NOMO-1 (cell line): ENCODE measurements at regions not wholly inside any gene's neighbourhood (a gene's known extent, or its start where the extent isn't known, plus 50 kb on each side); places are given as distances from the start of the nearest gene placed in this dataset.

ENCODE experiments used
- DNase-seq, 2 experiments: peaks; one replicate each; lab custom pipeline; 2025; ENCODE audit not compliant: unreplicated experiment in 2 of 2; lab: John Stamatoyannopoulos, UW

DNA sequence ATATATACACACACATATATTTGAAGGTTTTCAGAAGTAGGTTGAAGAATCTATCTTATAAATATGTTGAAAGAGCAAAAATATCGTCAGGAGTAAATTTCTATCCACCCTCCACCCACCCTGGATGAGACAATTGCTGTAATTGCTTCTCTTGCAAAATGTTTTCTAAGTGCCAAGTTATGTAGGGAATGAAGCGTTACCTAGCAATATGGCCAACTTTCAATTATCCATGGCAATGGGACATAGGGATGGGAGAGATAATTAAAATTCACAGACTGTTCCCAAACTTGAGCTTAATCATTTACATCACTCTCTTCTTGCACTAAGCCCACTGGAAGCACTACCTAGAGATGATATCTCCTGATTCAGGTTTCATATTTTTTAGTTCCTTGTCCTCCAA is 806.2 kb upstream of the RAG2 start:
- no peak for DNase-seq

- DNase-seq: no peak
Observed at GRCh38 chr11:37402663-37403062, 804.6 kb upstream of the RAG2 start.

DNA sequence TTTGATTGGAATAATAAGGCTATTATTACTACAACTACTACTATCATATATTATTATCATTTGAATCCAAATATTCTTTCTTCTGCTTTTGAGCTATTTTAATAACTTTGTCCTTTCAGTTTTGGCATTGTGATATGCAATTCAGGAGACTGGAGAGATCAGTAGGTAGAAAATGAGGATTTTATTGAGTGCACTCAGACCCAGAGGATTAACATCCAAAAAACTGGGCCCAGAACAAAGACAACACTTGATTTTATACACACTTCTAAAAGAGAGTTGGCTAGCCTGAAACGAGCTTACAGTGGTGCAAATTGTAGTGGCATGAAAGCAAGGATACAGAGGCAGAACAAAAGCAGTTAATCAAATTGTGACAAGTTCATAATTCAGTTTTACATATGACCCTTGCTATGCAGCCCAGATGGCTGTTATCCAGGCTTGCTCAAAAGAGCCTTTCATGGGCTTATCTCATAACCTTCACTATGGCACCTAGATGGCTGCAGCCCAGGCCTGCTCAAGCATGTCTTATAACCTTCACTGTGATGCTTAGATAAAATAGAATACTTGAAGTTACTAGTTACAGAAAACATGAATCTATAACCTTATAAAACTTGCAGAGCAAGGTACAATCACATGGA is 796.3 kb upstream of the RAG2 start:
- DNase-seq: no peak

- no peak for DNase-seq
Observed at GRCh38 chr11:37391615-37392014, 793.6 kb upstream of the RAG2 start.

GRCh38 chr11:37390576-37391083 is 792.6 kb upstream of the RAG2 start:
- DNase-seq: no peak

DNA sequence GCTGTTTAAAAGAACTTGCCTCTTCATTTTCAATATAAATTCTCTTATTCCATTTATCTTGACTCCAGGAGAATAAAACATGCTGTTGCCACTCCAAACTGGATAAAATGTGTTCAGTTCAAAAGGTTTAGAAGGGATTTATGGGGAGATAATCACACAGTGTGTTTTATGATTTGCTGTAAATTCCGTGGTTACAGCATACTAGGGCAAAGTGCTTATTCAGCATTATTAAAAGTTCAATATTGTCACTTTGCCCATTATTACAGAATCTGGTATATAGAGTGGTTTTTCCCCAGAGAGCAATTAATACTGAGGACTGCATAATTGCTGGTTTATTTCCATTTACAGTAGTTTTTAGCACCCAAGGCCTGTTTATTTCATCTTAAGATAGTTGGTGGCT is 780.9 kb upstream of the RAG2 start:
- DNase-seq: no peak

DNA sequence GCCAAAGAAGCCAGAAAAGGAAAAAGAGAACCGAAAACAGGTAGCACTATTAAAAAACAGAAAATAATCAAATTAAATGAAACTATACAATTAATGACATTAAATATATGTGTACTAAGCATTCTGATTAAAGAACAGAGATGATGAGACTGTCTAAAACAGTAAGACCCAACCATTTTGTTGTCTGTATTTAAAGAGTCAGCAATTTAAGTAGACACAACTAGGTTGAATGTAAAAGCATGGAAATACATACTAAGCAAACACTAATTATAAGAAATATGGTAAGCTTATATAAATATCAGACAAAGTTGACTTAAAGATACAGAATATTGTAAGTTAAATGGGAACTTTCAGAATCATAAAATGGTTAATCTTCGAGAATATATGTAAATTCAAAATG is 774.6 kb upstream of the RAG2 start:
- no peak for DNase-seq

- DNase-seq: no peak
Observed at GRCh38 chr11:37371346-37371970, 773.4 kb upstream of the RAG2 start.

DNA sequence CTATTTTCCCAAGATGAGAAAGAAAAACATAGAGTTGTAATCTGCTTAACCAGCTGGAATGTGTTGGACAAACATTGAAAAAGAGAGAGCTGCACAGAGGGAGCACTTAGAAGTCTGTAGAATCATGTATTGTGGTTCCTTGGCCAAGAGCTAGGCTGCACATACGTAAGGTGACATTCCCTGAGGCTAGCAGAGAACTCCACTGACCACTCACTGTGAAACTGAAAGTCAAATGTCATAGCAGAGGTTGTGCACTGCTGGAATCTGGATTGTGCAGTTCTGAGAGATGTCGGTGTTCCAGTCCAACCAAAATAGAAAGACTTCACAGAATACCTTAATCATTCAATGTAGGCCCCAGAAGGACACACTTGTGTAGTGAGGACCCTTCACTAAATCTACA is 772.8 kb upstream of the RAG2 start:
- DNase-seq: no peak

DNA sequence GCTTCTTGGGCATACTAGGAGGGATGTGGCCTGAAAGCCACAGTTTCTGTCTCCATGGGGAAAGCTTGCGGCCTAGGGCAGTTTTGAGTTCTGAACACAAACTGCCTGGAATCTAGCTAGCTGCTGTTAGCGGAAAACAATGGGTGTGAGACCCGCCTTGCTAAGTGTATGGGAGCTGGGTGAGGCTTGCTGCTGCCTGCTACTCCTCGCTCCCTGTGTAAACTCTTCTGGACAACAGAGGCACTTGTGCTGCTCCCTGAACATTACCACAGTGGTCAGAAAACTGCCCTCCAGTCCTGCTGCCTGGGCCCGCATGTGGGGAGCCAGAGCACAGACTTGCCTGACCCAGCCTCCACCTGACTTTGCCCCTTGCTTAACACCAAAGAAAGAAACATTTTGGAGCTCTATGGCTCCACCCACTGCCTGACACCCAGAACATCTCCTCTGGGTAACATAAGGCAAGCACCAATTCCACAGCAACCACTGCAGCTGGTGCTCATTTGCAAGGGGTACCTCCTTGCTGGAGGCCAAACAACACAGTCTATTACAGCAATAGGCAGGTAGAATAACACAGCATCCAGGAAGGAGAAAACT is 766.3 kb upstream of the RAG2 start:
- no peak for DNase-seq

- no peak for DNase-seq
Observed at GRCh38 chr11:37353192-37353591, 755.2 kb upstream of the RAG2 start.

DNA sequence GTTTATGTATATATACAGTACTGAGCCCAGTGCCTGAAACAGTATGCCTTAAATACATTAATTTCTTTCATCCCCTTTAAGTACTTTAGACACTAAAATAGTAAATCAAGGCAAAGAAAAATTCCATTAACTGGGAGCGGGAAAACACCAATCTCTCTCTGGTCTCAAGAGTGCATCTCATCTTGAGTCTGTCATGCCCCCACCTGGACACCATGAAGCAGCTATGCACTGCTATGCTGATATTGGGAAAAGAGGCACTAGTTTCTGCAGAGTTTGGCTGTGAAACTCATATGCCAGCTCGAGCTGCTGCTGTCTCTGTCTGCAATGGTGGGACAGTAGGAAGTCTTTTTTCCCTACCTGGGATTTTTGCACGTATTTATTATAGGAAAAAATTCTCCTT is 754.4 kb upstream of the RAG2 start:
- DNase-seq: no peak

- no peak for DNase-seq
Observed at GRCh38 chr11:37343290-37343689, 745.3 kb upstream of the RAG2 start.

DNA sequence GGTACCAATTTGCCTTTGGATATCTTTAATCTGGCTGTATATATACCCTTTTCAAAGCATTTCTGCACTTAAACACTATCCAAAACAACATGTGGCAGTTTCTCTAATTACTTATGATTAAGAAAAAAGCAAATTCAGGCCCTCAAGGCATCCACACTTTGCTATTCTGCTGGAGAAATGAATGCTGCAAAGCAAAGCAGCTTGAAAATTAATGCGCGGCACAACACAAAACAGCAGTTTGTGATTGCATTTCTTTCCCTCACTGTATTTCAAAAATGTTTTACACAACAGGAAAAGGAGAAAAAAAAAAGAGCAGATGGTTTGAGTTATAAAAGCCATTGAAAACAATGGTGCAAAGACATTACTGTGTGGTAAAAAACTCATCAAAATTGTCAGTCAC is 738.4 kb upstream of the RAG2 start:
- no peak for DNase-seq

GRCh38 chr11:37333345-37333744 is 735.3 kb upstream of the RAG2 start:
- no peak for DNase-seq

GRCh38 chr11:37323843-37324242 is 725.8 kb upstream of the RAG2 start:
- DNase-seq: no peak

DNA sequence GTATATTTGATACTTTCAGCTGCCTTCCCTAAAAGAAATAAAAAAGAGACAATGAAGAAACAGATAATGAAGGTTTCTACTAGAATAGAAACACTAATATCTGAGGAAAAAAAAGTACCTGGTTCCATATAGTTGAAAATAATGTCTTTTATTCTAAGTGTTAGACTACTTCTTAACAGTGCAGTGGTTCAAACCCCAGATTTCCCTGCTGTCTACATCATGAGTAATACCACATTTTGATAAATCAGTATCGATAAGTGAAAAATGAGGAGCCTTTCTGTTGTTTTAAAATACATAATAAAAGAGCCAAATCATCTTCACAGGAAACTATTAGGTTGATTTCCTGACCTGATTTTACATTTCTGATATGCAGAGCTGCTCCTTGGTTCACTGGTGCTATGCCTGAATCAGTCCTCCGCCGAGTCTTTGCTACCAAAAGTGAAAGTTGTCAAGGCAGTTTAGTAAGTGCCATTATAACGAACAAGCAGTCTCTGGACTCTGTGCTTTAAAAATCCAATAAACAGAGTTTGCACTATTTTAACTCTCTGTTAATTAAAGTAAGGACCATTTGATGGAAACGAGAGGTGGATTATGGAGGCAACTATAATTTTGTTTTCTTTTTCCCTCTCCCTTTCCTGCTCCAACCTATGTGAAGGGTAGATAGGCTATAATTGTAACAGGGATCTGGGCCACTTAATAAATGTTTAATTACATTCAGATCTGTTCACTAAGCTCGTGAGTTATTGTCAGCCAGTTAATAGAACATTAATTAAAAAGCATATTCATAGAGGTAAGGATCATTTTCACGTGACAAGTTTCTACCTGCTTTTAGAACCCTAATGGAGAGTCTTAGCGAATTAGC is 724.5 kb upstream of the RAG2 start:
- no peak for DNase-seq

DNA sequence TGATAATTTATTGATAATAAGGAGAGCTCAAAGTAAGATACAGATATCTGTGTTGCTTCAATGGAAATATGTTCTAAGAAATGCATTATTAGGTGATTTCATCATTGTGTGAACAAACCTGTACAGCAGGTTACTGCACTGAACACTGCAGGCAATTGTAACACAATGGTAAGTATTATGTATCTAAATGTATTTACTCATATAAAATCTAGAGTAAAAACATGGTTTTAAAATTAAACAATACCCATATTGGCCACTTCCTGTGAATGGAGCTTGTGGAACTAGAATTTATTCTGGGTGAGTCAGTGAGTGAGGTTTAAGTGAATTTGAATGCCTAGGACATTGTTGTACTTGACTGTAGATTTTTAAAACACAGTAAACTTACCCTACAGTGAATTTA is 722.9 kb upstream of the RAG2 start:
- DNase-seq: no peak

DNA sequence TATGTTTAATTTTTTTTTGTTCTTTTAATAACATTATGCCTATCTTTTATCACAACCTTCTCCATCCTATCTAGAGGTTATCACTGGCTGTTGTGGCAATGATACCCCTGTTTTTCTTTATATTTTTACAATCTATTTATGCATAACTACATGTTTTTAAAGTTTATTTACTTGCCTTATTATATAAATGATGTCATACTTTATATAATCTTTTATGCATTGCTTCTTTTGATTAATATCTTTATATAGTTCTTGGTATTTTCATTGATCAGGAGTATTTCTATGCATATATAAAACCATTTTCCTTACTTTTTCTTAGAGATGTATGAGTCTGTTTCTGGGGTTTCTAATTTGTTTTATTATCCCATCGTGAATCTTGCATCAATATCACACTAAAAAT is 719.8 kb upstream of the RAG2 start:
- DNase-seq: no peak

- DNase-seq: no peak
Observed at GRCh38 chr11:37313266-37313665, 715.2 kb upstream of the RAG2 start.

- DNase-seq: no peak
Observed at GRCh38 chr11:37306563-37306962, 708.5 kb upstream of the RAG2 start.
